HCT116 (cell line): ENCODE measurements at regions not wholly inside any gene's neighbourhood (a gene's known extent, or its start where the extent isn't known, plus 50 kb on each side); places are given as distances from the start of the nearest gene placed in this dataset.
A peak's percentile ranks its signal among the peaks of the same experiment; 100 is the strongest.

Experiments
- ATAC-seq: fragments of 200-7000 bp; cut with Tn5 transposase; 2 replicates; pipeline ENCODE4 v1.9.1; 2020; ENCODE audit warnings: mild to moderate bottlenecking, moderate library complexity
- BruUV-seq: library from RNA; stranded (reverse); fragments of 400-500 nt; replicated peaks from 2 replicates; lab custom pipeline; 2021; lab: Mats Ljungman, UMichigan
- CTCF ChIA-PET: fragments of 300-600 bp; sonication (Branson Sonifier 250); formaldehyde crosslinking; loops from one replicate; lab custom pipeline; 2021; ENCODE audit warnings: antibody characterized with exemption; lab: Charles Lee
- POLR2A ChIA-PET: fragments of 300-600, 350-600 bp; sonication (Branson Sonifier 250); formaldehyde crosslinking; loops from one replicate; lab custom pipeline; 2021; ENCODE audit warnings: antibody characterized with exemption; lab: Charles Lee
- RAD21 ChIA-PET, 2 experiments: fragments of 300-600 bp; sonication (Branson Sonifier 250); formaldehyde crosslinking; loops; one replicate each; lab custom pipeline; 2023; ENCODE audit warnings: low total read pairs in 2 of 2; ENCODE audit not compliant: uncharacterized antibody in 2 of 2, unreplicated experiment in 2 of 2, low non-redundant PET in 1 of 2; lab: Charles Lee
- DNase-seq: peaks from one replicate; pipeline ENCODE4 v3.0.0-alpha.2; 2010; ENCODE audit warnings: low read depth, low spot score
- H2AFZ ChIP-seq: fragments of 200-600 bp; shearing (Covaris generic), sonication (generic); 2 replicates; pipeline ENCODE4 v1.6.1; 2017; ENCODE audit warnings: low read depth, mixed run types, mixed read lengths, antibody characterized with exemption, low read length; ENCODE audit not compliant: poor library complexity, severe bottlenecking
- H3K27ac ChIP-seq: 2 replicates; pipeline ENCODE4 v1.5.1; 2012; ENCODE audit warnings: low read depth, low read length
- H3K27me3 ChIP-seq: fragments of 200-600 bp; sonication (generic); 2 replicates; pipeline ENCODE4 v1.6.1; 2016; ENCODE audit warnings: mixed run types, low read length, mixed read lengths; ENCODE audit not compliant: insufficient read depth
- H3K36me3 ChIP-seq, 2 experiments: fragments of 200-500 bp in 1 of 2; fragments of 200-600 bp in 1 of 2; sonication (Bioruptor generic) in 1 of 2; sonication (generic) in 1 of 2; 2 replicates each; pipeline versions ENCODE4 v1.5.1 to v1.6.1; 2014 to 2016; ENCODE audit warnings: low read length in 2 of 2, inconsistent platforms in 1 of 2, mixed read lengths in 1 of 2, mixed run types in 1 of 2; ENCODE audit not compliant: insufficient read depth in 2 of 2, control insufficient read depth in 1 of 2
- H3K4me1 ChIP-seq, 2 experiments: fragments of 200-600 bp in 1 of 2; sonication (generic) in 1 of 2; 2 replicates each; pipeline versions ENCODE4 v1.5.1 to v1.6.1; 2012 to 2017; ENCODE audit warnings: low read length in 2 of 2, inconsistent platforms in 1 of 2, mild to moderate bottlenecking in 1 of 2, mixed read lengths in 1 of 2, mixed run types in 1 of 2, moderate library complexity in 1 of 2; ENCODE audit not compliant: insufficient read depth in 2 of 2, control insufficient read depth in 1 of 2
- H3K4me2 ChIP-seq: fragments of 200-600 bp; sonication (generic); 2 replicates; pipeline ENCODE4 v1.6.1; 2017; ENCODE audit warnings: mixed run types, low read length, mixed read lengths
- H3K4me3 ChIP-seq, 2 experiments: fragments of 200-600 bp in 1 of 2; sonication (generic) in 1 of 2; replicated peaks in 1 of 2; 2 replicates each; pipeline ENCODE4 v1.5.1; 2011 to 2016; ENCODE audit warnings: low read length in 2 of 2, control low read depth in 1 of 2, low read depth in 1 of 2, mild to moderate bottlenecking in 1 of 2, mixed read lengths in 1 of 2, mixed run types in 1 of 2
- H3K79me2 ChIP-seq: fragments of 200-600 bp; sonication (generic); 2 replicates; pipeline ENCODE4 v1.6.1; 2017; ENCODE audit warnings: mild to moderate bottlenecking, mixed run types, low read length, moderate library complexity, mixed read lengths; ENCODE audit not compliant: insufficient read depth
- H3K9ac ChIP-seq: fragments of 200-600 bp; sonication (generic); 2 replicates; pipeline ENCODE4 v1.6.1; 2016; ENCODE audit warnings: low read length, mixed read lengths
- H3K9me2 ChIP-seq: fragments of 200-600 bp; sonication (generic), shearing (Covaris generic); 2 replicates; pipeline ENCODE4 v1.6.1; 2017; ENCODE audit warnings: mixed run types, mild to moderate bottlenecking, moderate library complexity; ENCODE audit not compliant: insufficient read depth
- H3K9me3 ChIP-seq, 2 experiments: fragments of 200-500 bp in 1 of 2; fragments of 200-600 bp in 1 of 2; sonication (Bioruptor generic) in 1 of 2; sonication (generic) in 1 of 2; 2 replicates each; pipeline ENCODE4 v1.6.1; 2014 to 2017; ENCODE audit warnings: low read length in 2 of 2, mixed read lengths in 2 of 2, inconsistent platforms in 1 of 2, low read depth in 1 of 2, mild to moderate bottlenecking in 1 of 2, mixed run types in 1 of 2, moderate library complexity in 1 of 2; ENCODE audit not compliant: control insufficient read depth in 1 of 2, insufficient read depth in 1 of 2
- H4K20me1 ChIP-seq: fragments of 200-600 bp; sonication (generic), shearing (Covaris generic); 2 replicates; pipeline ENCODE4 v1.6.1; 2017; ENCODE audit warnings: mixed run types, mild to moderate bottlenecking, moderate library complexity; ENCODE audit not compliant: insufficient read depth
- ATF3 ChIP-seq: IDR thresholded peaks from 2 replicates; pipeline ENCODE4 v1.6.1; 2012
- CBX3 ChIP-seq: IDR thresholded peaks from 2 replicates; pipeline ENCODE4 v1.6.1; 2012; ENCODE audit warnings: low read depth
- CEBPB ChIP-seq: IDR thresholded peaks from 2 replicates; pipeline ENCODE4 v1.6.1; 2012; ENCODE audit warnings: low read depth
- EGR1 ChIP-seq: IDR thresholded peaks from 2 replicates; pipeline ENCODE4 v1.6.1; 2012; ENCODE audit warnings: low read depth
- ELF1 ChIP-seq: IDR thresholded peaks from 2 replicates; pipeline ENCODE4 v1.6.1; 2012; ENCODE audit warnings: low read depth, borderline replicate concordance
- EZH2 ChIP-seq: fragments of 200-600 bp; sonication (generic); IDR thresholded peaks from 2 replicates; pipeline ENCODE4 v1.6.1; 2017; ENCODE audit warnings: antibody characterized with exemption, mixed run types
- EZH2phosphoT487 ChIP-seq: fragments of 200-600 bp; IDR thresholded peaks from 2 replicates; pipeline ENCODE4 v1.6.1; 2018; ENCODE audit warnings: antibody characterized with exemption, borderline replicate concordance
- FOSL1 ChIP-seq: IDR thresholded peaks from 2 replicates; pipeline ENCODE4 v1.6.1; 2012; ENCODE audit warnings: low read depth
- JUND ChIP-seq: IDR thresholded peaks from 2 replicates; pipeline ENCODE4 v1.6.1; 2012
- POLR2A ChIP-seq: IDR thresholded peaks from 2 replicates; pipeline ENCODE4 v1.7.0; 2011; ENCODE audit warnings: borderline replicate concordance; ENCODE audit not compliant: insufficient read depth, insufficient read length; ENCODE audit errors: extremely low read depth
- RAD21 ChIP-seq: IDR thresholded peaks from 2 replicates; pipeline ENCODE4 v1.6.1; 2012; ENCODE audit warnings: low read depth, mild to moderate bottlenecking
- REST ChIP-seq: IDR thresholded peaks from 2 replicates; pipeline ENCODE4 v1.6.1; 2012; ENCODE audit warnings: low read depth
- SIN3A ChIP-seq: IDR thresholded peaks from 2 replicates; pipeline ENCODE4 v1.6.1; 2012; ENCODE audit warnings: low read depth
- TCF7L2 ChIP-seq: IDR thresholded peaks from 2 replicates; pipeline ENCODE4 v1.7.0; 2011; ENCODE audit warnings: borderline replicate concordance, inconsistent platforms; ENCODE audit not compliant: insufficient read depth, insufficient read length; ENCODE audit errors: extremely low read depth
- YY1 ChIP-seq: IDR thresholded peaks from 2 replicates; pipeline ENCODE4 v1.6.1; 2011; ENCODE audit warnings: low read length, low read depth, moderate library complexity, mild to moderate bottlenecking; ENCODE audit not compliant: insufficient replicate concordance; ENCODE audit errors: extremely low read depth
- ZNF274 ChIP-seq: fragments of 200-500 bp; sonication (Bioruptor generic); IDR thresholded peaks from 2 replicates; pipeline ENCODE4 v1.6.1; 2014; ENCODE audit warnings: mild to moderate bottlenecking, low read depth, low read length, inconsistent platforms
- intact Hi-C: fragments of 100-400 bp; cut with micrococcal nuclease; formaldehyde crosslinking; loops from 2 replicates; pipeline ENCODE4 v1.10.0; 2022
- TF ChIP-seq, protein P1 (sequence below): IDR thresholded peaks from 2 replicates; pipeline ENCODE4 v1.6.1; 2011; ENCODE audit warnings: mild to moderate bottlenecking, low read length, moderate library complexity; ENCODE audit not compliant: insufficient replicate concordance; ENCODE audit errors: extremely low read depth

DNA sequence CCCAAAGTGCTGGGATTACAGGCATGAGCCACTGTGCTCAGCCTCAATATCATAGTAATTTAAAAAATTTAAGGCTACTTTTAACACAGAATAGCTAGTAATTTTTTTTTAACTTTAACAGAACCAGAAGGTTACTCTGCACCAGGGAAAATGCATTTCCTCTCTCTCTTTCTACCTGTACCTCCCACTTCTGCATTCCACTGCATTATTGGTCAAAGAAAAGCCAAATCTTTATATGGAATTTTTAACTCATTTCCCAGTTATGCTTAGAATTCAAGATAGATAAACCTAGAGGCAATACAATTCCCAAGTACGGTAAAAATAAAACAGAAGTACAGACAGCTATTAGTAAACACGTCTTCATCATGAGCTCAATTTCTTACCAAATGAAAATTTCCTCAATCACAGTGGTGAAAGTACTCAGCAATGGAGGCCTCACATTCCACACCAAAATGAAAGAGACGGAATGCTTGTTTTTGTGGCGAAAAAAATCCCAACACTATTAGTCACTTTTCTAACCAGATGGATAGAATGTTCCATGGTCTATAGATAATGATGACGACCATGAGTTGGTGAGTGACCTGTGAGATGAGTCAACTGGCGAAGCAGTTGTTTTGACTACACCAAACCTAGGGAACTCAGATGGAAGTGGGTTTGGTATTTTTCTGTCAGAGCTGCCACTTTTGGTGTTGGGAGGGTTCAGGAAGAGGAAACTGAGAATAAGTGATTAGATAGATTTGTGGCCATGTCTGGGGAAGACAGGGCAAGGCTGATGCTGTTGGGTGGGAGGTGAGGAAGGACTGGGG lies 104.7 kb upstream of the SGK1 start:
- Histone ChIP-seq H3K4me1 (peaks cover 0 to 22% of the 10 kb centered on the region in 2 experiments; a peak in 2 of 4 replicates), H3K4me2 (peak overlapping the region; percentile 31), H4K20me1 (no peaks in the 10 kb centered on the region), H3K36me3 (no peaks in the 10 kb centered on the region), H2AFZ (peak overlapping the region; percentile 81), H3K9me2 (no peaks in the 10 kb centered on the region), H3K27me3 (no peaks in the 10 kb centered on the region), H3K27ac (no peak overlapping the region), H3K79me2 (no peaks in the 10 kb centered on the region), H3K9ac (no peak overlapping the region), H3K4me3 (no peak overlapping the region), H3K9me3 (no peaks in the 10 kb centered on the region)
- BruUV-seq, result no TSS peak
- TF ChIP-seq SIN3A (no peak), POLR2A (no peak), CBX3 (no peak), RAD21 (no peak), EZH2 (no peak), ZNF274 (no peak), JUND (no peak; the same call in 1 of the 2 replicates), FOSL1 (no peak), ATF3 (no peak), TCF7L2 (no peak), ELF1 (no peak), EGR1 (no peak), CEBPB (no peak), REST (no peak), EZH2phosphoT487 (no peak), YY1 (no peak)
- TF ChIP-seq, protein P1, sequence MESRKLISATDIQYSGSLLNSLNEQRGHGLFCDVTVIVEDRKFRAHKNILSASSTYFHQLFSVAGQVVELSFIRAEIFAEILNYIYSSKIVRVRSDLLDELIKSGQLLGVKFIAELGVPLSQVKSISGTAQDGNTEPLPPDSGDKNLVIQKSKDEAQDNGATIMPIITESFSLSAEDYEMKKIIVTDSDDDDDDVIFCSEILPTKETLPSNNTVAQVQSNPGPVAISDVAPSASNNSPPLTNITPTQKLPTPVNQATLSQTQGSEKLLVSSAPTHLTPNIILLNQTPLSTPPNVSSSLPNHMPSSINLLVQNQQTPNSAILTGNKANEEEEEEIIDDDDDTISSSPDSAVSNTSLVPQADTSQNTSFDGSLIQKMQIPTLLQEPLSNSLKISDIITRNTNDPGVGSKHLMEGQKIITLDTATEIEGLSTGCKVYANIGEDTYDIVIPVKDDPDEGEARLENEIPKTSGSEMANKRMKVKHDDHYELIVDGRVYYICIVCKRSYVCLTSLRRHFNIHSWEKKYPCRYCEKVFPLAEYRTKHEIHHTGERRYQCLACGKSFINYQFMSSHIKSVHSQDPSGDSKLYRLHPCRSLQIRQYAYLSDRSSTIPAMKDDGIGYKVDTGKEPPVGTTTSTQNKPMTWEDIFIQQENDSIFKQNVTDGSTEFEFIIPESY, result no peak
- intact Hi-C loops, result no loop called here
- CTCF ChIA-PET, result no interaction called here
- ATAC-seq (peak; percentile 32; the same call in 1 of the 2 replicates), DNase-seq (peak; percentile 28)
- RAD21 ChIA-PET, result no interaction called here
- POLR2A ChIA-PET, result no interaction called here
